HG03521 (cell line): ENCODE measurements at regions not wholly inside any gene's neighbourhood (a gene's known extent, or its start where the extent isn't known, plus 50 kb on each side); places are given as distances from the start of the nearest gene placed in this dataset.
"Not testable (repeated sequence)": the region's sequence is repeated elsewhere in the genome, so short reads cannot be mapped to it uniquely, and the experiment has no call there.

Source experiments
- ATAC-seq: cut with Tn5 transposase; IDR thresholded peaks from one replicate; pipeline ENCODE4 v1.9.1; 2021; ENCODE audit warnings: mild to moderate bottlenecking, moderate library complexity; ENCODE audit not compliant: unreplicated experiment

GRCh38 chr2:142718576-142719155 is 158.8 kb upstream of the KYNU start:
- no peak for ATAC-seq

DNA sequence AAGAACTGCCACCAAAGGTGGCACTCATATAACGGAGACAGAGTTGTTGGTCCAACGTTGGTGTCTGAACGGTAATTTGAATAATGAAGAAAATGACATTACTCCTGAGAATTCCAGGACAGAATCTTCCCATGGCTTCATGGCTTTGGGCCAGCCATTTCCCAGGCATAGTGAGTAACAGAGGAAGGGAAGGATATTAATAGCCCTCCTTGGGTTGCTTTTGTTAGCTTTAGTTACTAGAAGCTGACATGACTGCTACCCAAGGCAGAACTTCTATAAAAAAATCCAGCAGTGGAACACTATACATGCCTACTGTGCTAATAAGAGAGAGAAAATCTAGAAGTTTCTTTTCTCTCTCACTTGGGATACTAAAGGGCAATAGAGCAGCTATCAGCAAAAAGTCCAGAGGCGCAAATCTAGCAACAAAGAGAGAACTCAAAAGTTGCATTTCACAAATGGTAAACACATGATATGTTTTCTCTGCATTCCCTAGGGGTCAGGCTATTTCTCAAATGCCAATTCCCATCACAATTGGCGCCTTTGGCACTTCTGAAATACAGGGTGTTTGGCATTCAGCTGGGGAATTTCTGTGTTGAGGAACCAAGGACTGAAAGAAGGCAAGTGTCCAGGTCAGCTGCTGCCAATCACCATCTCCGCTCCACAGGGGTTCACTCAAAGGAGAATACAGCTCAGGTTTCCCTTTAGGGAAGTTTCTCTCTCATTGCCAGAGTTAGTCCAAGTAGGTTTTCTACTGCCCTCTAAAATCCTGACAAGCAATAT is 160.8 kb upstream of the KYNU start:
- no peak for ATAC-seq

DNA sequence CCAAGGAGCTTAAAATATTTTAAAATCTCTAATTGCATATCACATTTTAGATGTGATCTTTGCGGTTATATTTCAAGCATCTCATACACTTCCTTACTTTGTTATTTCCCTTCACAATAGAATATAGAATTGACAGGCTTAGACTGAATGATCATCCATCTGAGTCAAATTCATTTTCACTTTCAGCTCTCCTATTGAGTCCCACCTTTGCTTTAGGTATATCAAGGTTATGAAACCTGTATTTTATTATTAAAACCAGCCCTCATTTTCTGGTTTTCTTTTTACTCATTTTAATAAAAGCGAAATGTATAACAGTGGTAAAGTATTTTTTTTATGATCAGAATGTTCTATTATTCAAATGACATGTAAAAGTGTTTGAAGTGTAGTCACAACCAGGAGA is 162.9 kb upstream of the KYNU start:
- ATAC-seq, result no peak

- no peak for ATAC-seq
Measured at GRCh38 chr2:142710336-142710735, 167.1 kb upstream of the KYNU start.

DNA sequence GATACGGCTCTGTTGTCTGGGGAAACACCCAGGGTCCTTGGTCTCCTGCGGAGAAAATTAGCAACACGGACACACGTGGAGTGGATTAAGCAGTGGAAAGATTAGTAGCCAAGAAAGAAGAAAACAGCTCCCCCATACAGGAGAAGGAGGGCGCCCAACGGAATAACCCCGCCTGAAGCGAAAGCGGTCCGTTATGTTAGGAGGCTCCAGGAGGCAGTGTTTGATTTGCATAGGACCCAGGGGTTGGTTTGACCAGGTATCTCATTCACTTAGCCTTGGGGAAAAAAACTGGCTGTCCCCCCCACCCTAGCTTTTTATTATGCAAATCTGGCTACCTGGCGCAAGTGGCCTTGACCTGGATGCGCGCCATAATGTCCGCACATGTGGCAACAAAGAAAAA is 170.1 kb upstream of the KYNU start:
- ATAC-seq, result no peak

DNA sequence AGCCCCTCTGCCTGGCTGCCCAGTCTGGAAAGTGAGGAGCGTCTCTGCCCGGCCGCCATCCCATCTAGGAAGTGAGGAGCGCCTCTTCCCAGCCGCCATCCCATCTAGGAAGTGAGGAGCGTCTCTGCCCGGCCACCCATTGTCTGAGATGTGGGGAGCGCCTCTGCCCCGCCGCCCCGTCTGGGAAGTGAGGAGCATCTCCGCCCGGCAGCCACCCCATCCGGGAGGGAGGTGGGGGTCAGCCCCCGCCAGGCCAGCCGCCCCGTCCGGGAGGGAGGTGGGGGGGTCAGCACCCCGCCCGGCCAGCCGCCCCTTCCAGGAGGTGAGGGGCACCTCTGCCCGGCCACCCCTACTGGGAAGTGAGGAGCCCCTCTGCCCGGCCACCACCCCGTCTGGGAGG is 175.1 kb upstream of the KYNU start:
- ATAC-seq, result not testable (repeated sequence)

GRCh38 chr2:142695350-142696257 is 181.9 kb upstream of the KYNU start:
- not testable (repeated sequence) for ATAC-seq

- ATAC-seq, result no peak
Measured at GRCh38 chr2:142694282-142694681, 183.2 kb upstream of the KYNU start.

DNA sequence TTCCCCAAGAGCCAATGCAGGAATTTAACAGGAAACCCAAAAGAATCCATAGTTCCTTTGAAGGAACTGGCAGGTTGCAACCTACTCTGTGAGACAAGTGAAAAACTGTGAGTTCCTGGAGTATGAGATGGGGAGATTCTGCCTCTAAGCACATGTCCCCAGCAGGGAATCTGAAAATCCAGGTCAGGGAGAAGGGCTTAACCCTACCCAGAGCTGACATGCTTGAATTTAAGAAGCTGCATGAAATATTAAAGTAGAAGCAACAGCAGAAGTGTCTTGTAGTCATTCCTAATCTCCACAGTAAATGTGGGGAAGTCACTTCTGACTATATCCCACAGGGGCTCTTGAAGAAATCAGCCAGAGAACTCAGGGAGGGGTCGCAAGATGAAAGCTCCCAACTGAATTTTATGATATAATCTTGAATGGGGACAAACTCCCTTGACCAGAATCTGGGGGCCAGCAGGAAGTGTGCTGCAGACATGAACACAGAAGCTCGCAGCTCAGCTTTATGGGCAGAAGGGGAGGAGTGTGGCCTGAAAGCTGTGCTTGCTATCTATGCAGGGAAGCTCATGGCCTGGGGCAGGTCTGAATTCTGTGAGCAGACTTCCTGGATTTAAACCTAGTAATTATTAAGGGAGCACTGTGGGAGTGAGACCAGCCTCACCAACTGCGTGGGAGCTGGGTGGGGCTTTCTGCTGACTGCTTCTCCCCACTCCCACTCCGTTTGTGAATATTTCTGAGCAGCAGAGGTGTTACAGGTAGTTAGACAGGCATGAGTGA is 184.1 kb upstream of the KYNU start:
- ATAC-seq, result no peak

GRCh38 chr2:142688856-142689605 is 188.4 kb upstream of the KYNU start:
- ATAC-seq, result no peak

- ATAC-seq, result no peak
Measured at GRCh38 chr2:142687509-142687908, 190.0 kb upstream of the KYNU start.

DNA sequence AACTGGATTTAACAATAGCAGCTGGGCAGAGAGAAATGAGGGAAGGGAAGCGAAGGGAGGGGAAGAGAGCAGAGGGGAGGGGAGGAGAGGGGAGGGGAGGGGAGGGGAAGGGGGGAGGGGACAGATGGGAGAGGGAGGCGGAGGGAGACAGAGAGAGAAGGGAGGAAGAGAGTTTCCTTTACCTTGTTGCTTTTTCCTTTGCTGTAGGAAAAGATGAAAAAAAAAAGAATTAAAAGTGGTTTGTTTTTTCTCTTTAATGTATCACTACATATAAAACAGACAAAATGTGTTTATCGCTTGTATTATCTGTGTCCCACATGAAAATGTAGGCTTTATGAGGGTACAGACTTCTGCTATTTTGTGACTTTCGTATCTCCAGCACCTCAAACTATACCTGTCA is 190.4 kb upstream of the KYNU start:
- ATAC-seq, result no peak

DNA sequence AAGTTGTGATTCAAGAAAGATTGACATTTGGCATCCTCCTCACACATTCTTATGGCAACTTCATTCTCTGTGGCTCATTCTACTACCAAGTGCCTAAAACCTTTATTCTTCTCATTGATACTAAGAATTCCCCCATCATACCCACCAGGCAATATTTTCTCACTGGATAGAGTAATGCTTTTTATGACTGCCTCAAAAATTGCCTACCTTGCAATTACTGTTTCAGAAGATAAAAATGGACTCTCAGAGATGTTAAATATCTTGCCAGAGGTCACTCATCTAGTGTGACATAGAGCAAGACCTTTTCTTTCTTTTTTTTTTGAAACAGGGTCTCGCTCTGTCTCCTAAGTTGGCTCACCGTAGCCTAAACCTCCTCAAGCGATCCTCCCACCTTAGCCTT is 192.8 kb upstream of the KYNU start:
- no peak for ATAC-seq

DNA sequence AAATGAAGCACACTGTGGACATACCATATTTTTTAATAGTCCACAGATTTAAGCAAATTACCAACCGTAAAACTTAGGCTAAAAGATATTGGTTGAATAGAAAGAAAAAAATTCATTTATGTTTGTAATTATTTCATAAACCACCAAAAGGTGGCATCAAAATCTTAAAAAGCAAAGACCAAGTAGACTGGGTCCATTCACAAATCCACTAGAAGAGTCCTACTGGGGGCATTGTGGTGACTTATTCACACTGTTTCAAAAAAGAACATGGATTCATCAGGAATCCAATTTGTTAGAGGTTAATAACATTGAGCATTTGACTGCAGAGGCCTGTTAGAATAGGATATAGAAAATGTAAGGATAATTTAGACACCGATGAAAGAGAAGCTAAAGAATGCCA is 194.9 kb upstream of the KYNU start:
- ATAC-seq, result no peak

GRCh38 chr2:142681952-142682351 is 195.5 kb upstream of the KYNU start:
- no peak for ATAC-seq

DNA sequence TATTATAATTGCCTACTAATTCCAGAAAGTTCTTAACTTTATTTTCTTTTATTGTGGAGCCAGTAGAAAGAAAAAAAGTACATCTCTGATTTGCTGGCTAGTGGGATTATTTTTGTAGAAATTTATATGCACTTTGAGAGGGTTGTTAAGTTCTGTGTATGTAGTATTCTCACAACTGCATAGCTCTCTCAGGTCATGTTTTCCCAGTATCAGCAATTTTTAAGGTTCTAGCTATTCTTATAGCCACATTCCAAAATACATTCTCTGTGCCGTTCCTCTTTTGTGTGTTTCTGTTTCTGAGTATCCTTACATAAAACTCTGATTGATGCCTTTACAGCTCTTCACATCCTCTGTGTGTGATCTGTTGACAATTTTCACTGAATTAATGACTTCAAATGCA is 199.3 kb upstream of the KYNU start:
- no peak for ATAC-seq

GRCh38 chr2:142675398-142675797 is 202.1 kb upstream of the KYNU start:
- ATAC-seq, result no peak

GRCh38 chr2:142673836-142674235 is 203.6 kb upstream of the KYNU start:
- no peak for ATAC-seq

DNA sequence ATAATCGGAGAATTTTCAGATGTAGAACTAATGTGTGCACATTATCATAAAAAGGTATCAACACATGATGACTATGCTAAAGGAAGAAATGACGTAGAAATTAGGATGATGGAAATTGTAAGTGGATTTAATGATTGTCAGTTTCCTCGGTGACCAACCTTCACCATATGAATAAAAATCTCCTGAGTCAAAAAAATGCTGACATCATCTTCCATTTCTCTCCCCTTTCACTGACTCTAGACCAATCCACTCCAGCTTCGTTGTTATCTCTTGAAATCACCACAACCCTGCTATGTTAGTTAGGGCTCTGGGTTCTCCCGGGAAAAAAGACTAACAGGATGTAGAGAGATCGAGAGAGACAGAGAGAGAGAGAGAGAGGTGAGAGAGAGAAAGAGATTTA is 204.8 kb upstream of the KYNU start:
- ATAC-seq, result no peak

DNA sequence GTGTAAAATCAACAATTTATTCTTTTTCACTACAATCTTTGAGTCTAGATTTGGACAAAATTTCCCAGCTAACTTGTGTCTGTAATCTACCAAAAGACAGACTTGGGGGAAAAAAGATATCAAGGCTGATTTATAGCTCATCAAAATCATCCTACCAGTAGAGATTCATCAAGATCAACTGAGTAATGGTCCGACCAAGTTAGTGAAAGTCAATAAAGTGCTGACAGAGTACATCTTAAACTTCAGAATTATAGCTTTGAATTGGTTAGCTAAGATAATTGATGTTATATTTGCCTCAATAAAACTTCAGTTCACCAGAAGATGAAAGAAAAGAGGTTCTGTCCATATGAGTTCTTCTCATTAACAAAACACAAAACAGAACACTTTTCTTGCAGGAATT is 207.1 kb upstream of the KYNU start:
- no peak for ATAC-seq
